ENCODE measurements at regions not wholly inside any gene's neighbourhood (a gene's known extent, or its start where the extent isn't known, plus 50 kb on each side); places are given as distances from the start of the nearest gene placed in this dataset.

- TF ChIP-seq CTCF (IDR thresholded peaks at IDR 0.05; ENCODE audit: insufficient read depth, low read length) (no peak), POLR2AphosphoS5 (IDR thresholded peaks at IDR 0.05; ENCODE audit: low read depth) (no peak), GABPA (IDR thresholded peaks at IDR 0.05; ENCODE audit: low read depth) (no peak), REST (IDR thresholded peaks at IDR 0.05; ENCODE audit: insufficient replicate concordance, low read depth) (no peak), SPI1 (IDR thresholded peaks at IDR 0.05; ENCODE audit: borderline replicate concordance, low read depth) (no peak)
These were observed 165.5 kb downstream of the DDX1 start for GRCh38 chr2:15756882-15757819.

All from HL-60 (cell line).